A549 (cell line): ENCODE measurements at regions not wholly inside any gene's neighbourhood (a gene's known extent, or its start where the extent isn't known, plus 50 kb on each side); places are given as distances from the start of the nearest gene placed in this dataset.

ENCODE experiments used
- ATAC-seq, 2 experiments: fragments of 200-7000 bp in 1 of 2; fragments of >200 bp in 1 of 2; cut with Nextera tagmentation in 1 of 2; cut with Tn5 transposase in 1 of 2; 3 replicates each; pipeline versions ENCODE4 v1.8.0 to v1.9.1; 2018 to 2020; ENCODE audit warnings: mild to moderate bottlenecking in 1 of 2, moderate library complexity in 1 of 2
- CTCF ChIA-PET: fragments of 300-600 bp; sonication (Branson Sonifier 250); formaldehyde crosslinking; extraction: SDS; loops from one replicate; lab custom pipeline; 2021; ENCODE audit warnings: antibody characterized with exemption, inconsistent platforms; lab: Yijun Ruan, JAX
- POLR2A ChIA-PET: fragments of 350-600 bp; formaldehyde crosslinking; extraction: SDS; loops from one replicate; lab custom pipeline; 2021; ENCODE audit warnings: antibody characterized with exemption, inconsistent platforms; lab: Yijun Ruan, JAX
- DNase-seq, 2 experiments: peaks; one replicate each; pipeline versions ENCODE4 v3.0.0 to v3.0.0-alpha.2; 2011 to 2016; ENCODE audit warnings: low read depth in 1 of 2, low spot score in 1 of 2
- FAIRE-seq: peaks from 2 replicates; lab custom pipeline; 2011; peaks lifted over from hg19 to GRCh38; lab: Jason Lieb, UNC
- H3K27ac ChIP-seq, 2 experiments: fragments of >200 bp; sonication (Bioruptor Twin); formaldehyde crosslinking; 3 replicates each; pipeline ENCODE4 v1.5.1; 2016 to 2017
- H3K4me1 ChIP-seq: fragments of >200 bp; sonication (Bioruptor Twin); formaldehyde crosslinking; 3 replicates; pipeline ENCODE4 v1.6.1; 2016
- H3K4me2 ChIP-seq: fragments of >200 bp; sonication (Bioruptor Twin); formaldehyde crosslinking; 3 replicates; pipeline ENCODE4 v1.6.1; 2016
- H3K4me3 ChIP-seq: fragments of >200 bp; sonication (Bioruptor Twin); formaldehyde crosslinking; 3 replicates; pipeline ENCODE4 v1.5.1; 2016
- H3K9me3 ChIP-seq: fragments of >200 bp; sonication (Bioruptor Twin); formaldehyde crosslinking; 3 replicates; pipeline ENCODE4 v1.6.1; 2016
- BHLHE40 ChIP-seq: IDR thresholded peaks from 2 replicates; pipeline ENCODE4 v1.6.1; 2012; ENCODE audit warnings: low read depth, low read length, inconsistent platforms
- CHD4 ChIP-seq: fragments of 200-600 bp; sonication (generic); IDR thresholded peaks from 2 replicates; pipeline ENCODE4 v1.6.1; 2016; ENCODE audit warnings: antibody characterized with exemption, mild to moderate bottlenecking, borderline replicate concordance
- EHF ChIP-seq: fragments of 250-450 bp; sonication (Bioruptor Pico); IDR thresholded peaks from 2 replicates; pipeline ENCODE4 v1.5.0; 2020; ENCODE audit warnings: mild to moderate bottlenecking
- EHMT2 ChIP-seq: fragments of 200-600 bp; sonication (generic); IDR thresholded peaks from 2 replicates; pipeline ENCODE4 v1.6.1; 2016; ENCODE audit warnings: antibody characterized with exemption, low read depth, mild to moderate bottlenecking, moderate library complexity
- ESRRA ChIP-seq: fragments of 150-350 bp; IDR thresholded peaks from 2 replicates; pipeline ENCODE4 v1.6.1; 2014; ENCODE audit warnings: mild to moderate bottlenecking, low read length, borderline replicate concordance
- FOSL2 ChIP-seq, 2 experiments: fragments of 450-650 bp in 1 of 2; fragments of >200 bp in 1 of 2; sonication (Bioruptor Twin) in 1 of 2; formaldehyde crosslinking; IDR thresholded peaks; 2 replicates each; pipeline versions ENCODE4 v1.5.0 to v1.6.1; 2016 to 2020; ENCODE audit warnings: mild to moderate bottlenecking in 1 of 2, moderate library complexity in 1 of 2
- GATA3 ChIP-seq: IDR thresholded peaks from 2 replicates; pipeline ENCODE4 v1.6.1; 2012; ENCODE audit warnings: borderline replicate concordance
- HDAC2 ChIP-seq: fragments of 200-600 bp; sonication (generic); IDR thresholded peaks from 2 replicates; pipeline ENCODE4 v1.6.1; 2016
- HOXB13 ChIP-seq: fragments of 250-450 bp; sonication (Bioruptor Pico); IDR thresholded peaks from 2 replicates; pipeline ENCODE4 v1.5.0; 2020; ENCODE audit warnings: low read depth, mild to moderate bottlenecking, moderate library complexity
- HOXB5 ChIP-seq: fragments of 250-450 bp; sonication (Bioruptor Pico); IDR thresholded peaks from 2 replicates; pipeline ENCODE4 v1.5.0; 2020; ENCODE audit warnings: mild to moderate bottlenecking, moderate library complexity
- JUN ChIP-seq, 2 experiments: fragments of >200 bp; sonication (Bioruptor Twin); formaldehyde crosslinking; IDR thresholded peaks; 2 replicates in 1 of 2; 3 replicates in 1 of 2; pipeline ENCODE4 v1.6.1; 2016 to 2017
- JUNB ChIP-seq: fragments of >200 bp; sonication (Bioruptor Twin); formaldehyde crosslinking; IDR thresholded peaks from 2 replicates; pipeline ENCODE4 v1.6.1; 2016
- MAZ ChIP-seq: fragments of 150-350 bp; IDR thresholded peaks from 2 replicates; pipeline ENCODE4 v1.6.1; 2014; ENCODE audit warnings: antibody characterized with exemption, low read depth, low read length, borderline replicate concordance
- PHF8 ChIP-seq: fragments of 200-600 bp; sonication (generic); IDR thresholded peaks from 2 replicates; pipeline ENCODE4 v1.6.1; 2016; ENCODE audit warnings: low read depth, mild to moderate bottlenecking, antibody characterized with exemption, moderate library complexity, borderline replicate concordance
- RNF2 ChIP-seq: fragments of 200-600 bp; sonication (generic); IDR thresholded peaks from 2 replicates; pipeline ENCODE4 v1.6.1; 2016; ENCODE audit warnings: low read depth, mild to moderate bottlenecking, antibody characterized with exemption, moderate library complexity, borderline replicate concordance
- SMC3 ChIP-seq: fragments of >200 bp; sonication (Bioruptor Twin); formaldehyde crosslinking; IDR thresholded peaks from 3 replicates; pipeline ENCODE4 v1.6.1; 2018; ENCODE audit warnings: inconsistent platforms
- SREBF2 ChIP-seq: fragments of 450-650 bp; IDR thresholded peaks from 2 replicates; pipeline ENCODE4 v1.6.1; 2014; ENCODE audit warnings: mild to moderate bottlenecking, moderate library complexity
- TP53 ChIP-seq: fragments of 250-450 bp; sonication (Bioruptor Pico); IDR thresholded peaks from 2 replicates; pipeline ENCODE4 v1.5.0; 2021; ENCODE audit warnings: mild to moderate bottlenecking, moderate library complexity
- ZFP36 ChIP-seq: fragments of 450-650 bp; IDR thresholded peaks from 2 replicates; pipeline ENCODE4 v1.6.1; 2014; ENCODE audit warnings: borderline replicate concordance; ENCODE audit not compliant: partially characterized antibody
- ZNF302 ChIP-seq: fragments of 250-450 bp; sonication (Bioruptor Pico); IDR thresholded peaks from 2 replicates; pipeline ENCODE4 v1.9.0; 2021; ENCODE audit warnings: inconsistent platforms, mild to moderate bottlenecking, moderate library complexity
- ZSCAN20 ChIP-seq: fragments of 250-450 bp; sonication (Bioruptor Pico); IDR thresholded peaks from 2 replicates; pipeline ENCODE4 v1.8.0; 2022; ENCODE audit warnings: mild to moderate bottlenecking, moderate library complexity
- WGBS: methylation state at CpG from one replicate; pipeline ENCODE4 v1.1.6; 2017; ENCODE audit errors: missing lambda C conversion rate; 5-methylcytosine and 5-hydroxymethylcytosine counted together
- TF ChIP-seq, protein P1 (sequence below): fragments of 450-650 bp; IDR thresholded peaks from 2 replicates; pipeline ENCODE4 v1.6.1; 2014; ENCODE audit warnings: antibody characterized with exemption
- TF ChIP-seq, protein P2 (sequence below): IDR thresholded peaks from 2 replicates; pipeline ENCODE4 v1.6.1; 2012; ENCODE audit warnings: low read depth, borderline replicate concordance
- TF ChIP-seq, protein P3 (sequence below): fragments of >200 bp; sonication (Bioruptor Twin); formaldehyde crosslinking; IDR thresholded peaks from 3 replicates; pipeline ENCODE4 v1.6.1; 2016
- TF ChIP-seq, protein P4 (sequence below): fragments of >200 bp; sonication (Bioruptor Twin); formaldehyde crosslinking; IDR thresholded peaks from 3 replicates; pipeline ENCODE4 v1.5.1; 2016
- TF ChIP-seq, protein P5 (sequence below): IDR thresholded peaks from 2 replicates; pipeline ENCODE4 v1.6.1; 2012
- TF ChIP-seq, protein P6 (sequence below): IDR thresholded peaks from 2 replicates; pipeline ENCODE4 v1.6.1; 2012
- TF ChIP-seq, protein P7 (sequence below): fragments of 250-450 bp; sonication (Bioruptor Pico); IDR thresholded peaks from 2 replicates; pipeline ENCODE4 v1.5.0; 2020; ENCODE audit warnings: low read depth, mild to moderate bottlenecking, moderate library complexity

DNA sequence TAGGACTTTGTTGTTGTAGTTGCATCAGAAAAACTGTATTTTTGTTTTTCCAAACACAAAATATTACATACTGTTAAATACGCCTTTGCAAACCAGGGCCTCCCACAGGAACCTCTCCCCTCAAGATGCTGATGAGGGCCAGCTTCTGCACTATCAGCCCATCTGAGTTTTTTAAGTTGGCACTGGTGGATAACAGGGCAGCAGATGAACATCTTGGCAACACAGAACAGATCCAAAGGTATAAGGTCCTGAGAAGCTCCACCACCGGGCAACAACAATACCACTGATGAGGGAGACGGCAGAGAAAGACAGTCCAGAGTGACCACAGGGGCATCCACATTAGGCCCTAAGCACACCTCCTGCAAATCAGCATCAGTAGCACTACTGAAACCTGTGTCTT is 177.7 kb downstream of the DLL1 start:
- no peak for DNase-seq
- no peak for ATAC-seq
- Histone ChIP-seq H3K27ac (no peak overlapping the region), H3K4me2 (no peak overlapping the region), H3K4me1 (no peaks in the 10 kb centered on the region), H3K9me3 (no peaks in the 10 kb centered on the region)
- no peak for FAIRE-seq
- TF ChIP-seq FOSL2 (IDR thresholded peaks at IDR 0.05): no peak
- no peak for TF ChIP-seq FOSL2 (CRISPR knock-in tag; IDR thresholded peaks at IDR 0.05)
- TF ChIP-seq JUNB: no peak
- TF ChIP-seq PHF8: no peak
- no peak for TF ChIP-seq SREBF2
- no peak for TF ChIP-seq EHMT2
- TF ChIP-seq ZSCAN20 (CRISPR knock-in tag): no peak
- TF ChIP-seq ESRRA: no peak
- TF ChIP-seq, protein P1, sequence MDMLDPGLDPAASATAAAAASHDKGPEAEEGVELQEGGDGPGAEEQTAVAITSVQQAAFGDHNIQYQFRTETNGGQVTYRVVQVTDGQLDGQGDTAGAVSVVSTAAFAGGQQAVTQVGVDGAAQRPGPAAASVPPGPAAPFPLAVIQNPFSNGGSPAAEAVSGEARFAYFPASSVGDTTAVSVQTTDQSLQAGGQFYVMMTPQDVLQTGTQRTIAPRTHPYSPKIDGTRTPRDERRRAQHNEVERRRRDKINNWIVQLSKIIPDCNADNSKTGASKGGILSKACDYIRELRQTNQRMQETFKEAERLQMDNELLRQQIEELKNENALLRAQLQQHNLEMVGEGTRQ: no peak
- no peak for TF ChIP-seq EHF (CRISPR knock-in tag)
- TF ChIP-seq, protein P2, sequence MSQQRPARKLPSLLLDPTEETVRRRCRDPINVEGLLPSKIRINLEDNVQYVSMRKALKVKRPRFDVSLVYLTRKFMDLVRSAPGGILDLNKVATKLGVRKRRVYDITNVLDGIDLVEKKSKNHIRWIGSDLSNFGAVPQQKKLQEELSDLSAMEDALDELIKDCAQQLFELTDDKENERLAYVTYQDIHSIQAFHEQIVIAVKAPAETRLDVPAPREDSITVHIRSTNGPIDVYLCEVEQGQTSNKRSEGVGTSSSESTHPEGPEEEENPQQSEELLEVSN: no peak
- TF ChIP-seq GATA3: no peak
- no peak for TF ChIP-seq HDAC2
- no peak for TF ChIP-seq ZFP36
- TF ChIP-seq HOXB13 (CRISPR knock-in tag): no peak
- no peak for TF ChIP-seq CHD4
- TF ChIP-seq, protein P3, sequence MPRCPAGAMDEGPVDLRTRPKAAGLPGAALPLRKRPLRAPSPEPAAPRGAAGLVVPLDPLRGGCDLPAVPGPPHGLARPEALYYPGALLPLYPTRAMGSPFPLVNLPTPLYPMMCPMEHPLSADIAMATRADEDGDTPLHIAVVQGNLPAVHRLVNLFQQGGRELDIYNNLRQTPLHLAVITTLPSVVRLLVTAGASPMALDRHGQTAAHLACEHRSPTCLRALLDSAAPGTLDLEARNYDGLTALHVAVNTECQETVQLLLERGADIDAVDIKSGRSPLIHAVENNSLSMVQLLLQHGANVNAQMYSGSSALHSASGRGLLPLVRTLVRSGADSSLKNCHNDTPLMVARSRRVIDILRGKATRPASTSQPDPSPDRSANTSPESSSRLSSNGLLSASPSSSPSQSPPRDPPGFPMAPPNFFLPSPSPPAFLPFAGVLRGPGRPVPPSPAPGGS: no peak
- TF ChIP-seq SMC3: no peak
- TF ChIP-seq, protein P4, sequence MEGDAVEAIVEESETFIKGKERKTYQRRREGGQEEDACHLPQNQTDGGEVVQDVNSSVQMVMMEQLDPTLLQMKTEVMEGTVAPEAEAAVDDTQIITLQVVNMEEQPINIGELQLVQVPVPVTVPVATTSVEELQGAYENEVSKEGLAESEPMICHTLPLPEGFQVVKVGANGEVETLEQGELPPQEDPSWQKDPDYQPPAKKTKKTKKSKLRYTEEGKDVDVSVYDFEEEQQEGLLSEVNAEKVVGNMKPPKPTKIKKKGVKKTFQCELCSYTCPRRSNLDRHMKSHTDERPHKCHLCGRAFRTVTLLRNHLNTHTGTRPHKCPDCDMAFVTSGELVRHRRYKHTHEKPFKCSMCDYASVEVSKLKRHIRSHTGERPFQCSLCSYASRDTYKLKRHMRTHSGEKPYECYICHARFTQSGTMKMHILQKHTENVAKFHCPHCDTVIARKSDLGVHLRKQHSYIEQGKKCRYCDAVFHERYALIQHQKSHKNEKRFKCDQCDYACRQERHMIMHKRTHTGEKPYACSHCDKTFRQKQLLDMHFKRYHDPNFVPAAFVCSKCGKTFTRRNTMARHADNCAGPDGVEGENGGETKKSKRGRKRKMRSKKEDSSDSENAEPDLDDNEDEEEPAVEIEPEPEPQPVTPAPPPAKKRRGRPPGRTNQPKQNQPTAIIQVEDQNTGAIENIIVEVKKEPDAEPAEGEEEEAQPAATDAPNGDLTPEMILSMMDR: no peak
- no peak for TF ChIP-seq JUN (IDR thresholded peaks at IDR 0.05)
- TF ChIP-seq RNF2: no peak
- TF ChIP-seq, all 56 proteins: peak for 0
- POLR2A ChIA-PET: no interaction called here
- no peak overlapping the region for H3K4me3 ChIP-seq
- CTCF ChIA-PET: no interaction called here
- WGBS: 49% methylated on average over 3 of the region's 3 CpGs

DNA sequence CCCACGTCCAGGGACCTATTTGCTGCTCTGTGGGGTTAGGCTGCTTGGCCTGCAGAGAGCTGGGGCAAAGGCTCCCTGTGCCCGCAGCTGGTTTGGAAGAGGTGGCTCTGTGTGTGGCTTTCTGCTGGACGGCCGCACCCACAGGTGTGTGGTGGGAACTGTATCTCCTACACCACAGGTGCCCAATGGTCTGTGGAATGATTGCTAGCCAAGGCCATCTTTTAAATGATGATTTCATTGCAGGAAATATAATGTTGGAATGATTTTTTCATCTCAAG is 178.4 kb downstream of the DLL1 start:
- Histone ChIP-seq H3K27ac (no peak overlapping the region), H3K4me3 (no peak overlapping the region), H3K4me1 (no peaks in the 10 kb centered on the region), H3K9me3 (no peaks in the 10 kb centered on the region), H3K4me2 (no peak overlapping the region)
- DNase-seq (no peak), ATAC-seq (no peak), FAIRE-seq (no peak)
- WGBS: 80% methylated on average over 2 of the region's 4 CpGs
- TF ChIP-seq HOXB5 (no peak), JUNB (no peak), ZNF302 (no peak), MAZ (no peak), HOXB13 (CRISPR knock-in tag) (no peak), EHMT2 (no peak), TP53 (CRISPR knock-in tag) (no peak), BHLHE40 (no peak), ZSCAN20 (CRISPR knock-in tag) (no peak), GATA3 (no peak)
- TF ChIP-seq, protein P5, sequence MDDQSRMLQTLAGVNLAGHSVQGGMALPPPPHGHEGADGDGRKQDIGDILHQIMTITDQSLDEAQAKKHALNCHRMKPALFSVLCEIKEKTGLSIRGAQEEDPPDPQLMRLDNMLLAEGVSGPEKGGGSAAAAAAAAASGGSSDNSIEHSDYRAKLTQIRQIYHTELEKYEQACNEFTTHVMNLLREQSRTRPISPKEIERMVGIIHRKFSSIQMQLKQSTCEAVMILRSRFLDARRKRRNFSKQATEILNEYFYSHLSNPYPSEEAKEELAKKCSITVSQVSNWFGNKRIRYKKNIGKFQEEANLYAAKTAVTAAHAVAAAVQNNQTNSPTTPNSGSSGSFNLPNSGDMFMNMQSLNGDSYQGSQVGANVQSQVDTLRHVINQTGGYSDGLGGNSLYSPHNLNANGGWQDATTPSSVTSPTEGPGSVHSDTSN: no peak
- TF ChIP-seq, protein P6, sequence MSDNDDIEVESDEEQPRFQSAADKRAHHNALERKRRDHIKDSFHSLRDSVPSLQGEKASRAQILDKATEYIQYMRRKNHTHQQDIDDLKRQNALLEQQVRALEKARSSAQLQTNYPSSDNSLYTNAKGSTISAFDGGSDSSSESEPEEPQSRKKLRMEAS: no peak
- TF ChIP-seq, protein P7, sequence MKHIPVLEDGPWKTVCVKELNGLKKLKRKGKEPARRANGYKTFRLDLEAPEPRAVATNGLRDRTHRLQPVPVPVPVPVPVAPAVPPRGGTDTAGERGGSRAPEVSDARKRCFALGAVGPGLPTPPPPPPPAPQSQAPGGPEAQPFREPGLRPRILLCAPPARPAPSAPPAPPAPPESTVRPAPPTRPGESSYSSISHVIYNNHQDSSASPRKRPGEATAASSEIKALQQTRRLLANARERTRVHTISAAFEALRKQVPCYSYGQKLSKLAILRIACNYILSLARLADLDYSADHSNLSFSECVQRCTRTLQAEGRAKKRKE: no peak
- CTCF ChIA-PET: no interaction called here
- POLR2A ChIA-PET: no interaction called here
